Memory B cell (primary cell): ENCODE measurements at regions not wholly inside any gene's neighbourhood (a gene's known extent, or its start where the extent isn't known, plus 50 kb on each side); places are given as distances from the start of the nearest gene placed in this dataset.
"Not testable (repeated sequence)": the region's sequence is repeated elsewhere in the genome, so short reads cannot be mapped to it uniquely, and the experiment has no call there.

Experiments
- ATAC-seq: fragments of 150-1000 bp; cut with Tn5 transposase; 2 replicates; pipeline ENCODE4 v1.10.0; 2021; ENCODE audit warnings: low read depth, mild to moderate bottlenecking, moderate library complexity
- DNase-seq, 2 donors: peaks; one replicate each; pipeline ENCODE4 v3.0.0; 2022; ENCODE audit warnings: low spot score in 2 of 2
- H3K27ac Mint-ChIP-seq: one replicate; pipeline ENCODE4 v1.8.0; 2022; ENCODE audit warnings: mild to moderate bottlenecking, moderate library complexity, mixed read lengths
- H3K27me3 Mint-ChIP-seq: one replicate; pipeline ENCODE4 v1.8.0; 2022; ENCODE audit warnings: mixed read lengths
- H3K36me3 Mint-ChIP-seq: one replicate; pipeline ENCODE4 v1.8.0; 2022; ENCODE audit warnings: mild to moderate bottlenecking, mixed read lengths
- H3K4me1 Mint-ChIP-seq: one replicate; pipeline ENCODE4 v1.8.0; 2022; ENCODE audit warnings: mixed read lengths
- H3K4me3 Mint-ChIP-seq: one replicate; pipeline ENCODE4 v1.8.0; 2022; ENCODE audit warnings: mild to moderate bottlenecking, moderate library complexity, mixed read lengths
- H3K9me3 Mint-ChIP-seq: one replicate; pipeline ENCODE4 v1.8.0; 2022; ENCODE audit warnings: mixed read lengths

- H3K9me3 Mint-ChIP-seq, result peaks cover 3% of the 10 kb centered on the region
- no peak for DNase-seq
- no peak overlapping the region for H3K4me3 Mint-ChIP-seq
- H3K27me3 Mint-ChIP-seq, result no peaks in the 10 kb centered on the region
- no peaks in the 10 kb centered on the region for H3K4me1 Mint-ChIP-seq
- no peaks in the 10 kb centered on the region for H3K36me3 Mint-ChIP-seq
- ATAC-seq, result no peak
- no peak overlapping the region for H3K27ac Mint-ChIP-seq
Measured at GRCh38 chr3:39671600-39671999, 137.8 kb upstream of the MYRIP start.

GRCh38 chr3:39705351-39705900 is 104.0 kb upstream of the MYRIP start:
- DNase-seq, result no peak
- Mint-ChIP-seq H3K27me3 (no peaks in the 10 kb centered on the region), H3K4me3 (no peak overlapping the region), H3K9me3 (no peaks in the 10 kb centered on the region), H3K36me3 (no peaks in the 10 kb centered on the region), H3K27ac (no peak overlapping the region), H3K4me1 (no peaks in the 10 kb centered on the region)
- no peak for ATAC-seq

DNA sequence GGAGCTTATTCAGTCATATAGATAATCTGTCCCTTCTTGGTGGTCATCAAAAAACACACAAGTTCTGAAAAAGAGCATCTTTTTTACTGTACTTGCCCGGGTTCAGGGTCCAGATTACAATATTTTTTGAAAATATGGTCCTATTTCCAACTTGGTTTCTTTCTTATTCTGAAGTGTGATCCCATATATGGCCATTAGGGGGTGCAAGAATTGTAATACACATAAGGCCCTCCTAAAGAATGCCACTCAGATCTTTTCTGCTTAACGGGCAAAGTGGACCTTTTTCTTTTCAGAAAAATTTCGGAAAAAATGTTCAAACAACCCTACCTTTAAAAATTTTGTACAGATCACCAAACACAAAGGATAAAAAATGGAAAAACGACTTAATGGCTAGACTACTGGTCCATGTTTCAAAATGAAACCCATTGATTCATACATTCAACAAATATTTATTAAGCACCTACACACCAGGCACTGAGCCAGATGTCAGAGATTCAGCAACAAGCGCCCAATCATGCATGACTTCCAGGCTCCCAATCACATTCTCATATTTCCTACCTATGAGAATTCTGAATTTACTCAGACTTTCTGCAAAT is 102.0 kb upstream of the MYRIP start:
- no peak for ATAC-seq
- H3K4me1 Mint-ChIP-seq, result no peaks in the 10 kb centered on the region

DNA sequence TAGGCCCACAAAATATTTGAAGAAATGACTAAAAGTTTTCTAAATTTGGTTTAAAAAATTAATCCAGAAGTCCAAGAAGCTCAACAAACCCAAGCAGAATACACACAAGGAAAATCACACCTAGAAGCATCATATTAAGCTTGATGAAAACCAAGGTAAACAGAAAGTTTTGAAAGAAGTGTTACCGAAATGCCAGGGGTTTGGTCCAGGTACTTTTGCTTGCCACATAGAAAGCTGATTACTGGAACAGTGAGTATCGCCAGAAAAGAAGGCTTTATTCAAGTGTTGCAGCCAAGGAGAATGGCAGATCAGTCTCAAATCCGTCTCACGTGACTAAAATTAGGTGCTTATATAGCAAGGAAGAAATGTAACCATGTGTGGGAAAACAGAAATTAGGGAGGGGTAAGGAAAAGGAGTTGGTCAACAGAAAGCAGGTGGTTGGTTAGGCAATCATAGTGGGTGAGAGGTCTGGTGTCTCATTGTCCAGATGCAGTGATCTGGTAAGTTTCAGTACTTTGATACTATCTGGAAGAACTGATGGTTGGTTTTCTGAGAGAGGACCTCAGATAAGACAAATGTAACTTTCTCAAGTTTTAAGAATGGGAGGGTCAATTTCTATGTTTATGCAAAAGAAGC is 96.9 kb upstream of the MYRIP start:
- H3K9me3 Mint-ChIP-seq, result peaks cover 1% of the 10 kb centered on the region
- H3K4me1 Mint-ChIP-seq, result no peaks in the 10 kb centered on the region
- DNase-seq (no peak), ATAC-seq (no peak)
- H3K27ac Mint-ChIP-seq, result no peak overlapping the region
- H3K27me3 Mint-ChIP-seq, result peaks cover 2% of the 10 kb centered on the region
- no peak overlapping the region for H3K4me3 Mint-ChIP-seq
- no peaks in the 10 kb centered on the region for H3K36me3 Mint-ChIP-seq

More for the DNA sequence above, 102.0 kb upstream of the MYRIP start:
- Mint-ChIP-seq H3K27ac (no peak overlapping the region), H3K36me3 (no peaks in the 10 kb centered on the region), H3K4me3 (no peak overlapping the region), H3K9me3 (no peaks in the 10 kb centered on the region), H3K27me3 (no peaks in the 10 kb centered on the region)
- no peak for DNase-seq

DNA sequence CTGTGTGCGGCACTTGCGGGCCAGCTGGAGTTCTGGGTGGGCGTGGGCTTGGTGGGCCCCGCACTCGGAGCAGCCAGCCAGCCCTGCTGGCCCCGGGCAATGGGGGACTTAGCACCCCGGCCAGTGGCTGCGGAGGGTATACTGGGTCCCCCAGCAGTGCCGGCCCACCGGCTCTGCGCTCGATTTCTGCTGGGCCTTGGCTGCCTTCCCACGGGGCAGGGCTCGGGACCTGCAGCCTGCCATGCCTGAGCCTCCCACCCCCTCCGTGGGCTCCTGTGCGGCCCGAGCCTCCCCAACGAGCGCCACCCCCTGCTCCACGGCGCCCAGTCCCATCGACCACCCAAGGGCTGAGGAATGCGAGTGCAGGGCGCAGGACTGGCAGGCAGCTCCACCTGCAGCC is 96.1 kb upstream of the MYRIP start:
- not testable (repeated sequence) for DNase-seq, H3K27ac Mint-ChIP-seq, ATAC-seq, H3K27me3 Mint-ChIP-seq, H3K4me3 Mint-ChIP-seq, H3K4me1 Mint-ChIP-seq, H3K36me3 Mint-ChIP-seq, H3K9me3 Mint-ChIP-seq

DNA sequence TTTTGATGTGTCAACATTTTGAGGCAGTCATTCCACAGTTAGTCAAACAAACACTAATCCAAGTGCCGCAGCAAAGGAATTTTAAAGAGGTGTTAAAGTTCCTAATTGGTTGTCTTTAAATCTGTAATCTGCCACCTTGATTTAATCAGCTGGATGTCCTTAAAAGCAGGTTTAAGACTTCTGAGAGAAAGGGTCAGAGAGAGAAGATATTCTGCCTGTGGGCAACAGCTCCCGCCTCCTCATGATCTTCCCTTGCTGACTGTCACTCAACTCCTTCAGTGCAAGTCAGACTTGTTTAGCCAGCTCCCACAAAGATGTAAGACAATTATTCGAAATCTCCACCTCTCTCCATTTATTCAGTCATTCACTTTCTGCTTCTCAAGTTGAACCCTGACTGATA is 92.6 kb upstream of the MYRIP start:
- ATAC-seq, result no peak
- H3K9me3 Mint-ChIP-seq, result peaks cover 1% of the 10 kb centered on the region
- no peaks in the 10 kb centered on the region for H3K36me3 Mint-ChIP-seq
- peaks cover 2% of the 10 kb centered on the region for H3K27me3 Mint-ChIP-seq
- H3K27ac Mint-ChIP-seq, result no peak overlapping the region
- no peaks in the 10 kb centered on the region for H3K4me1 Mint-ChIP-seq
- DNase-seq, result no peak
- H3K4me3 Mint-ChIP-seq, result no peak overlapping the region

DNA sequence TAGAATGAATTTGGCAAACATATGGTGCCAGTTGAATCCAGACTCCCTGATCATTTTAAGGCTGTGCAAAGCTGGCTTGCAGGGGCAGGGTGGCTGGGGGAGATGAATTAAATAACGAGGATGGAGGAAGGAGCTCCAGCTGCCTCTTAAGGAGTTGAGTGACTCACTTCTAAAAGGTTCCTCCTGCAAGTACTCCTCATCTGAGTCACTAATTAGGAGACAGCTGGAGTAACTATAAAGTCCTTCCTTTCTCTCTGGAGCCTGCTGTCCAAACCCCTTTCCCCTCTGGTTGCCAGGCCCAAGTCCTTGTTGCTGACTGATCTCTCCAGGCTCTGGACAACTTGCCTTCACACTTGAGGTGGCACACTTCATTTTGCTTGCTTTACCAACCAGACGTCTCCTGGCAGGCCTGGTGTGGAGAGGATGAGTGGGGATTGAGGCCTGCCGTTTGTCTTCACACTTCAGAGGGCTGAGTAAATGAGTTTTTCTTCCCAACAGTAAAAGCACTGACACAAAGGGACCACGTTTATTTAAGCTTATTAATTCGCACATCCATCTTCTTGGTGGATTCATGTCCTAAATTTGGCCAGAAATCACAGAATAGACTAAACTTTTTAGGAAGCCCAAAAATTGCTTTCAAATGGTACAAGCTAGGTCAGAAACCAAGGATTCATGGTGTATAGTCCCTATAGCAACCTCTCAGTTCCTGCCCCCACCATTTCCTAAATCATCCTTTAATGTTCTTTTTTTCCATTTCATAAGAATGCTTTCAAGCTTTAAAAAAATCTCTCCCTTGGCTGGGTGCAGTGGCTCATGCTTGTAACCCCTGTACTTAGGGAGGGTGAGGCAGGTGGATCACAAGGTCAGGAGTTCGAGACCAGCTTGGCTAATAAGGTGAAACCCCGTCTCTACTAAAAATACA is 90.5 kb upstream of the MYRIP start:
- Mint-ChIP-seq H3K4me3 (no peak overlapping the region), H3K27me3 (no peaks in the 10 kb centered on the region), H3K27ac (no peak overlapping the region), H3K9me3 (no peaks in the 10 kb centered on the region), H3K4me1 (no peaks in the 10 kb centered on the region), H3K36me3 (no peaks in the 10 kb centered on the region)
- DNase-seq (no peak), ATAC-seq (no peak)

- H3K27ac Mint-ChIP-seq, result no peak overlapping the region
Measured at GRCh38 chr3:39721076-39721475, 88.3 kb upstream of the MYRIP start.

GRCh38 chr3:39724233-39724846 is 85.1 kb upstream of the MYRIP start:
- no peaks in the 10 kb centered on the region for H3K27me3 Mint-ChIP-seq
- H3K36me3 Mint-ChIP-seq, result no peaks in the 10 kb centered on the region
- no peak overlapping the region for H3K27ac Mint-ChIP-seq
- H3K4me3 Mint-ChIP-seq, result no peak overlapping the region
- no peak for DNase-seq
- no peak for ATAC-seq
- no peaks in the 10 kb centered on the region for H3K9me3 Mint-ChIP-seq
- no peaks in the 10 kb centered on the region for H3K4me1 Mint-ChIP-seq

More at GRCh38 chr3:39721076-39721475, 88.3 kb upstream of the MYRIP start:
- H3K4me1 Mint-ChIP-seq, result no peaks in the 10 kb centered on the region
- no peak for ATAC-seq
- H3K36me3 Mint-ChIP-seq, result no peaks in the 10 kb centered on the region
- H3K9me3 Mint-ChIP-seq, result no peaks in the 10 kb centered on the region
- DNase-seq, result no peak
- no peak overlapping the region for H3K4me3 Mint-ChIP-seq
- no peaks in the 10 kb centered on the region for H3K27me3 Mint-ChIP-seq

- H3K36me3 Mint-ChIP-seq, result no peaks in the 10 kb centered on the region
- no peak for ATAC-seq
Measured at GRCh38 chr3:39725321-39725720, 84.1 kb upstream of the MYRIP start.

DNA sequence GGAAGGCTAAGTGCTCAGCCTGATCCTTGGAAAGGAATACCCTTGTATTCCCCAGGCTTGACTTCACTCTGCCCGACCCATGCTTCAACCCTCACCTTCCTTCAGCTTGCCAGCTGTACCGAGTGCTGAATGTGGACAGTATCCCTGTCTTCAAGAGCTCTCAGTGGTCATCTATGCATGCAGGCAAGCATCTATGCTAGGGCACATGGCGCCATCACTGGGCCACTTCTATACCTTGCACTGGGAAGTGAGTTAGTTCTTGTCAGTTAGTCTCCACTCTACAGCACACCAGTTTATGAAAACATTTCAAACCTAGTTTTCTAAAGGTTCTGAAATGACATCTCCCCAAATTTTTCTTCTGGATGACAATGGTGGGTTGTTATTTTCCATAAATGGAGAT is 82.0 kb upstream of the MYRIP start:
- H3K4me1 Mint-ChIP-seq, result no peaks in the 10 kb centered on the region
- peaks cover 1% of the 10 kb centered on the region for H3K9me3 Mint-ChIP-seq
- H3K27ac Mint-ChIP-seq, result no peak overlapping the region
- DNase-seq (no peak), ATAC-seq (no peak)
- peaks cover 2% of the 10 kb centered on the region for H3K27me3 Mint-ChIP-seq
- no peak overlapping the region for H3K4me3 Mint-ChIP-seq
- H3K36me3 Mint-ChIP-seq, result no peaks in the 10 kb centered on the region

More at GRCh38 chr3:39725321-39725720, 84.1 kb upstream of the MYRIP start:
- Mint-ChIP-seq H3K27ac (no peak overlapping the region), H3K4me1 (no peaks in the 10 kb centered on the region), H3K9me3 (no peaks in the 10 kb centered on the region), H3K4me3 (no peak overlapping the region), H3K27me3 (peaks cover 2% of the 10 kb centered on the region)
- DNase-seq, result no peak

DNA sequence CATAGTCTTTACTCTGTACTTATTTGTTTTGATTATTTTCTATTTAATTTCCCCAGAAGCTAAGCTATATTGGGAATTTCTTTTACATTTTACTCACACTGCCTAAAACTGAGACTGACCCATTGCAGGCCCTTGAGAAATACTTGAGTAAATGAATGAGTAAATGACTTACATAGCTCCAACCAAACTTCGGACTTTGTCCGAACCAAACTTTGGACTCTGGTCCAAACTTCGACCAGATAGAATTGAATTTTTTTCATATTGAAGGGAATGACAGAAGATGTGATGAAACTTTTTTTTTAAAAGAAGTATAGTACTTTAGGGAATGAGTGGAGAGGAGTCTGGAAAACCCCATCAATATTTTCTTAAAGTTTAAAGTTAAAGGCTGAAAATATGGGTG is 75.6 kb upstream of the MYRIP start:
- no peak overlapping the region for H3K27ac Mint-ChIP-seq
- no peaks in the 10 kb centered on the region for H3K36me3 Mint-ChIP-seq
- DNase-seq (no peak), ATAC-seq (no peak)
- peaks cover 2% of the 10 kb centered on the region for H3K27me3 Mint-ChIP-seq
- peaks cover 1% of the 10 kb centered on the region for H3K9me3 Mint-ChIP-seq
- H3K4me1 Mint-ChIP-seq, result no peaks in the 10 kb centered on the region
- H3K4me3 Mint-ChIP-seq, result no peak overlapping the region

DNA sequence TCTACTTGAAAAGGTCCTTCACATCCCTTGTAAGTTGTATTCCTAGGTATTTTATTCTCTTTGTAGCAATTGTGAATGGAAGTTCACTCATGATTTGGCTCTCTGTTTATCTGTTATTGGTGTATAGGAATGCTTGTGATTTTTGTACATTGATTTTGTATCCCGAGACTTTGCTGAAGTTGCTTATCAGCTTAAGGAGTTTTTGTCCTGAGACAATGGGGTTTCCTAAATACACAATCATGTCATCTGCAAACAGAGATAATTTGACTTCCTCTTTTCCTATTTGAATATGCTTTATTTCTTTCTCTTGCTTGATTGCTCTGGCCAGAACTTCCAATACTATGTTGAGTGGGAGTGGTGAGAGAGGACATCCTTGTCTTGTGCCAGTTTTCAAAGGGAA is 69.8 kb upstream of the MYRIP start:
- H3K27ac Mint-ChIP-seq, H3K27me3 Mint-ChIP-seq, ATAC-seq: not testable (repeated sequence)

GRCh38 chr3:39744746-39745145 is 64.7 kb upstream of the MYRIP start:
- no peak overlapping the region for H3K4me3 Mint-ChIP-seq
- H3K27ac Mint-ChIP-seq, result no peak overlapping the region
- H3K9me3 Mint-ChIP-seq, result peaks cover 12% of the 10 kb centered on the region
- DNase-seq, result no peak
- ATAC-seq, result no peak
- H3K36me3 Mint-ChIP-seq, result peaks cover 1% of the 10 kb centered on the region
- no peaks in the 10 kb centered on the region for H3K4me1 Mint-ChIP-seq
- peaks cover 6% of the 10 kb centered on the region for H3K27me3 Mint-ChIP-seq

More for the DNA sequence above, 69.8 kb upstream of the MYRIP start:
- not testable (repeated sequence) for H3K36me3 Mint-ChIP-seq, DNase-seq, H3K4me3 Mint-ChIP-seq, H3K4me1 Mint-ChIP-seq
- peaks cover 12% of the 10 kb centered on the region for H3K9me3 Mint-ChIP-seq
